Frontal cortex (tissue), 3 donors: ENCODE measurements at regions not wholly inside any gene's neighbourhood (a gene's known extent, or its start where the extent isn't known, plus 50 kb on each side); places are given as distances from the start of the nearest gene placed in this dataset.
"Not testable (repeated sequence)": the region's sequence is repeated elsewhere in the genome, so short reads cannot be mapped to it uniquely, and the experiment has no call there.

ENCODE experiments used
- DNase-seq, 2 donors: peaks; one replicate each; pipeline ENCODE4 v3.0.0; 2012; ENCODE audit warnings: low spot score in 2 of 2
- FAIRE-seq: peaks from 2 replicates; lab custom pipeline; 2012; peaks lifted over from hg19 to GRCh38; lab: Jason Lieb, UNC
- donor health status: control.
- donor health status: control.
- donor health status: control.

- DNase-seq (no peak), FAIRE-seq (no peak)
These were observed 148.4 kb upstream of the FOXQ1 start for GRCh38 chr6:1163501-1163900.

- FAIRE-seq (no peak), DNase-seq (no peak)
These were observed 149.3 kb upstream of the FOXQ1 start for GRCh38 chr6:1162367-1163275.

GRCh38 chr6:1156411-1156810 is 155.5 kb upstream of the FOXQ1 start:
- not testable (repeated sequence) for DNase-seq, FAIRE-seq

- no peak for FAIRE-seq
- DNase-seq, result no peak
These were observed 158.1 kb upstream of the FOXQ1 start for GRCh38 chr6:1153696-1154245.

GRCh38 chr6:1146500-1146899 is 165.4 kb upstream of the FOXQ1 start:
- no peak for DNase-seq
- no peak for FAIRE-seq

GRCh38 chr6:1145768-1146218 is 166.1 kb upstream of the FOXQ1 start:
- FAIRE-seq (no peak), DNase-seq (no peak)

GRCh38 chr6:1144842-1145767 is 166.8 kb upstream of the FOXQ1 start:
- DNase-seq (no peak), FAIRE-seq (no peak)

- no peak for DNase-seq
- no peak for FAIRE-seq
These were observed 168.2 kb upstream of the FOXQ1 start for GRCh38 chr6:1143655-1144054.

- DNase-seq (no peak), FAIRE-seq (no peak)
These were observed 172.6 kb upstream of the FOXQ1 start for GRCh38 chr6:1139155-1139890.

GRCh38 chr6:1137849-1138248 is 174.0 kb upstream of the FOXQ1 start:
- no peak for FAIRE-seq
- no peak for DNase-seq

- DNase-seq (no peak), FAIRE-seq (no peak)
These were observed 175.1 kb upstream of the FOXQ1 start for GRCh38 chr6:1136827-1137226.

GRCh38 chr6:1136415-1136774 is 175.5 kb upstream of the FOXQ1 start:
- FAIRE-seq (no peak), DNase-seq (peak; percentile 14 to 37)

GRCh38 chr6:1135726-1136414 is 176.0 kb upstream of the FOXQ1 start:
- no peak for FAIRE-seq

GRCh38 chr6:1131285-1132079 is 180.4 kb upstream of the FOXQ1 start:
- FAIRE-seq (no peak), DNase-seq (no peak)

More at GRCh38 chr6:1135726-1136414, 176.0 kb upstream of the FOXQ1 start:
- DNase-seq, result no peak

- DNase-seq, result no peak
- FAIRE-seq, result no peak
These were observed 181.2 kb upstream of the FOXQ1 start for GRCh38 chr6:1130709-1131108.

- DNase-seq (no peak), FAIRE-seq (no peak)
These were observed 182.8 kb upstream of the FOXQ1 start for GRCh38 chr6:1129131-1129530.

GRCh38 chr6:1127597-1128288 is 184.2 kb upstream of the FOXQ1 start:
- DNase-seq (no peak), FAIRE-seq (no peak)

GRCh38 chr6:1127129-1127528 is 184.8 kb upstream of the FOXQ1 start:
- DNase-seq (no peak), FAIRE-seq (no peak)
